22Rv1 (cell line): ENCODE measurements at regions not wholly inside any gene's neighbourhood (a gene's known extent, or its start where the extent isn't known, plus 50 kb on each side); places are given as distances from the start of the nearest gene placed in this dataset.

Experiments used
- CTCF ChIP-seq: fragments of 450-650 bp; IDR thresholded peaks from 2 replicates; pipeline ENCODE4 v1.5.1; 2017; ENCODE audit warnings: mild to moderate bottlenecking
- ZFX ChIP-seq: fragments of 450-650 bp; IDR thresholded peaks from 2 replicates; pipeline ENCODE4 v1.6.1; 2017; ENCODE audit warnings: antibody characterized with exemption, borderline replicate concordance

- TF ChIP-seq CTCF (no peak), ZFX (no peak)
Observed at GRCh38 chr1:13935336-13935735, 235.3 kb downstream of the PRDM2 start.
